A673 (cell line): ENCODE measurements at regions not wholly inside any gene's neighbourhood (a gene's known extent, or its start where the extent isn't known, plus 50 kb on each side); places are given as distances from the start of the nearest gene placed in this dataset.

Experiments
- BruUV-seq: library from RNA; stranded (reverse); fragments of 400-500 nt; replicated peaks from 2 replicates; lab custom pipeline; 2021; lab: Mats Ljungman, UMichigan
- CTCF ChIA-PET: fragments of 300-600 bp; sonication (Branson Sonifier 250); formaldehyde crosslinking; loops from one replicate; lab custom pipeline; 2022; ENCODE audit warnings: antibody characterized with exemption; lab: Charles Lee
- POLR2A ChIA-PET: fragments of 300-600 bp; sonication (Branson Sonifier 250); formaldehyde crosslinking; loops from one replicate; lab custom pipeline; 2022; ENCODE audit warnings: antibody characterized with exemption; ENCODE audit not compliant: low non-redundant PET; lab: Charles Lee
- DNase-seq: peaks from one replicate; pipeline ENCODE4 v3.0.0-alpha.2; 2015; ENCODE audit warnings: low spot score
- H3K27ac ChIP-seq: fragments of 200-600 bp; sonication (generic); 2 replicates; pipeline ENCODE4 v1.5.1; 2016; ENCODE audit warnings: mixed run types, low read depth, mild to moderate bottlenecking, mixed read lengths, antibody characterized with exemption, low read length; ENCODE audit not compliant: poor library complexity, severe bottlenecking
- H3K27me3 ChIP-seq: fragments of 200-600 bp; sonication (generic); replicated peaks from 2 replicates; pipeline ENCODE4 v1.6.1; 2017; ENCODE audit warnings: mixed run types, low read depth, mild to moderate bottlenecking, mixed read lengths, antibody characterized with exemption, low read length; ENCODE audit not compliant: insufficient read depth, poor library complexity
- H3K36me3 ChIP-seq: fragments of 200-600 bp; sonication (generic); 2 replicates; pipeline ENCODE4 v1.6.1; 2016; ENCODE audit warnings: mixed run types, mild to moderate bottlenecking, mixed read lengths, antibody characterized with exemption, low read length; ENCODE audit not compliant: insufficient read depth, poor library complexity, severe bottlenecking
- H3K4me1 ChIP-seq: fragments of 200-600 bp; sonication (generic); 2 replicates; pipeline ENCODE4 v1.6.1; 2017; ENCODE audit warnings: mixed run types, mild to moderate bottlenecking, mixed read lengths, antibody characterized with exemption, low read length; ENCODE audit not compliant: insufficient read depth, poor library complexity, severe bottlenecking
- H3K4me3 ChIP-seq: fragments of 200-600 bp; sonication (generic); 2 replicates; pipeline ENCODE4 v1.5.1; 2016; ENCODE audit warnings: low read depth, mixed run types, mild to moderate bottlenecking, mixed read lengths, low read length; ENCODE audit not compliant: poor library complexity, severe bottlenecking
- H3K9me3 ChIP-seq: fragments of 200-600 bp; sonication (generic); 2 replicates; pipeline ENCODE4 v1.6.1; 2016; ENCODE audit warnings: mixed run types, low read depth, mild to moderate bottlenecking, mixed read lengths, antibody characterized with exemption, low read length; ENCODE audit not compliant: poor library complexity, severe bottlenecking
- EZH2 ChIP-seq: fragments of 200-600 bp; sonication (generic); IDR thresholded peaks from 2 replicates; pipeline ENCODE4 v1.6.1; 2017; ENCODE audit warnings: borderline replicate concordance, low read depth, mild to moderate bottlenecking, mixed read lengths, antibody characterized with exemption, low read length; ENCODE audit not compliant: poor library complexity, severe bottlenecking
- intact Hi-C: fragments of 100-400 bp; cut with micrococcal nuclease; formaldehyde crosslinking; loops from one replicate; pipeline ENCODE4 v1.10.0; 2022; ENCODE audit not compliant: unreplicated experiment
- TF ChIP-seq, protein P1 (sequence below): fragments of 300-800, 200-600 bp; sonication (generic); conservative IDR thresholded peaks from 2 replicates; pipeline ENCODE4 v1.5.1; 2017; ENCODE audit warnings: low read depth, mild to moderate bottlenecking, antibody characterized with exemption, low read length, moderate library complexity, mixed read lengths

- intact Hi-C loops = no loop called here
- ChIA-PET POLR2A (no interaction called here), CTCF (no interaction called here)
- H3K4me3 ChIP-seq = no peak overlapping the region
- TF ChIP-seq, protein P1, sequence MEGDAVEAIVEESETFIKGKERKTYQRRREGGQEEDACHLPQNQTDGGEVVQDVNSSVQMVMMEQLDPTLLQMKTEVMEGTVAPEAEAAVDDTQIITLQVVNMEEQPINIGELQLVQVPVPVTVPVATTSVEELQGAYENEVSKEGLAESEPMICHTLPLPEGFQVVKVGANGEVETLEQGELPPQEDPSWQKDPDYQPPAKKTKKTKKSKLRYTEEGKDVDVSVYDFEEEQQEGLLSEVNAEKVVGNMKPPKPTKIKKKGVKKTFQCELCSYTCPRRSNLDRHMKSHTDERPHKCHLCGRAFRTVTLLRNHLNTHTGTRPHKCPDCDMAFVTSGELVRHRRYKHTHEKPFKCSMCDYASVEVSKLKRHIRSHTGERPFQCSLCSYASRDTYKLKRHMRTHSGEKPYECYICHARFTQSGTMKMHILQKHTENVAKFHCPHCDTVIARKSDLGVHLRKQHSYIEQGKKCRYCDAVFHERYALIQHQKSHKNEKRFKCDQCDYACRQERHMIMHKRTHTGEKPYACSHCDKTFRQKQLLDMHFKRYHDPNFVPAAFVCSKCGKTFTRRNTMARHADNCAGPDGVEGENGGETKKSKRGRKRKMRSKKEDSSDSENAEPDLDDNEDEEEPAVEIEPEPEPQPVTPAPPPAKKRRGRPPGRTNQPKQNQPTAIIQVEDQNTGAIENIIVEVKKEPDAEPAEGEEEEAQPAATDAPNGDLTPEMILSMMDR = no peak
- TF ChIP-seq EZH2 = no peak
- no TSS peak for BruUV-seq
- no peaks in the 10 kb centered on the region for H3K36me3 ChIP-seq
- no peaks in the 10 kb centered on the region for H3K9me3 ChIP-seq
- DNase-seq = no peak
- no peaks in the 10 kb centered on the region for H3K4me1 ChIP-seq
- H3K27me3 ChIP-seq = no peaks in the 10 kb centered on the region
- no peak overlapping the region for H3K27ac ChIP-seq
These were observed 93.2 kb upstream of the FBXO11 start for GRCh38 chr2:47999512-47999911.

- ChIA-PET POLR2A (no interaction called here), CTCF (no interaction called here)
- Histone ChIP-seq H3K4me3 (no peak overlapping the region), H3K4me1 (no peaks in the 10 kb centered on the region), H3K9me3 (no peaks in the 10 kb centered on the region), H3K27me3 (no peaks in the 10 kb centered on the region), H3K27ac (no peak overlapping the region), H3K36me3 (no peaks in the 10 kb centered on the region)
- TF ChIP-seq, protein P1 = no peak
- no peak for TF ChIP-seq EZH2
- BruUV-seq = no TSS peak
- no peak for DNase-seq
- intact Hi-C loops = no loop called here
These were observed 95.2 kb upstream of the FBXO11 start for GRCh38 chr2:48001498-48001897.

DNA sequence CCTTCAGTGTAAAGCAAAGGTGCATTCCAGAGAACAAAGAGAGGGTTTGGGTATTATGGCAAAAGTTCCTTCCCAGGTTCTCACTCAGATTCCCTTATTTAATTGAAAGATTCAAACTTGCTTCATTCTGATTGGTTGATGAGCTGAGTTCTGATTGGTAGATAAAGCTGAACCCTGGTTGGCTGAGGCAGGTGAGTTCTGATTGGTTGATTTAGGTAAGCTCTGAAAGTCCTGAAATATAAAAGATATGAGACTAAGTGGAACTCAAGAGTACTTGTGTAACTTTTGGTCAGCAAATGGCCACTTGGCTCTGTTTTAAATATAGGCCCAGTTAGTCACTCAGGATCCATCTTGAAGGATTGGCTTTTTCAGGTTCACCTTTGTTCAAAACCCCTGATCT, 99.8 kb upstream of the FBXO11 start:
- Histone ChIP-seq H3K27ac (no peak overlapping the region), H3K4me3 (no peak overlapping the region), H3K36me3 (no peaks in the 10 kb centered on the region), H3K4me1 (no peaks in the 10 kb centered on the region), H3K9me3 (no peaks in the 10 kb centered on the region), H3K27me3 (no peaks in the 10 kb centered on the region)
- no TSS peak for BruUV-seq
- intact Hi-C loops = no loop called here
- DNase-seq = no peak
- TF ChIP-seq EZH2 = no peak
- TF ChIP-seq, protein P1 = no peak
- ChIA-PET POLR2A (no interaction called here), CTCF (no interaction called here)
